K562 (cell line): ENCODE measurements at regions not wholly inside any gene's neighbourhood (a gene's known extent, or its start where the extent isn't known, plus 50 kb on each side); places are given as distances from the start of the nearest gene placed in this dataset.

Experiments
- ATAC-seq: fragments of 200-7000 bp; cut with Tn5 transposase; 3 replicates; pipeline ENCODE4 v1.9.1; 2020; ENCODE audit warnings: moderate library complexity
- BruUV-seq: library from RNA; stranded (reverse); fragments of 400-500 nt; replicated peaks from 2 replicates; lab custom pipeline; 2021; lab: Mats Ljungman, UMichigan
- CTCF ChIA-PET: fragments of 300-600 bp; formaldehyde crosslinking; extraction: SDS; loops from one replicate; lab custom pipeline; 2021; ENCODE audit warnings: low intra/inter-chr PET ratio; lab: Yijun Ruan, JAX
- POLR2A ChIA-PET: fragments of 300-600, 350-650 bp; sonication (Branson Sonifier 250); formaldehyde crosslinking; extraction: SDS; loops from one replicate; lab custom pipeline; 2021; ENCODE audit warnings: antibody characterized with exemption, inconsistent platforms; lab: Yijun Ruan, JAX
- DNase-seq, 4 experiments: peaks; one replicate each; pipeline versions ENCODE4 v3.0.0 to v3.0.0-alpha.2; 2011 to 2018; ENCODE audit warnings: low spot score in 3 of 4, mixed read lengths in 3 of 4; ENCODE audit errors: extremely low read depth in 1 of 4
- FAIRE-seq: peaks from 2 replicates; lab custom pipeline; 2011; peaks lifted over from hg19 to GRCh38; lab: Jason Lieb, UNC
- H2AFZ ChIP-seq: 2 replicates; pipeline ENCODE4 v1.6.0; 2011; ENCODE audit warnings: low read depth, low read length, control low read depth, inconsistent platforms
- H3K27ac ChIP-seq: fragments of 200-600 bp; 3 replicates; pipeline ENCODE4 v1.8.0; 2011; ENCODE audit warnings: low read depth, mild to moderate bottlenecking, control low read depth, inconsistent platforms, low read length, moderate library complexity, mixed read lengths; ENCODE audit errors: extremely low read depth
- H3K27me3 ChIP-seq, 2 experiments: fragments of 300-600 bp in 1 of 2; 2 replicates in 1 of 2; 3 replicates in 1 of 2; pipeline versions ENCODE4 v1.6.0 to v1.8.0; 2011; ENCODE audit warnings: inconsistent platforms in 2 of 2, low read length in 2 of 2, mild to moderate bottlenecking in 1 of 2, mixed read lengths in 1 of 2, moderate library complexity in 1 of 2; ENCODE audit not compliant: control insufficient read depth in 2 of 2, insufficient read depth in 2 of 2
- H3K36me3 ChIP-seq: fragments of 300-600 bp; 3 replicates; pipeline ENCODE4 v1.8.0; 2011; ENCODE audit warnings: mild to moderate bottlenecking, low read length, inconsistent platforms; ENCODE audit not compliant: control insufficient read depth, insufficient read depth
- H3K4me1 ChIP-seq, 2 experiments: fragments of 200-600 bp in 1 of 2; replicated peaks in 1 of 2; 2 replicates in 1 of 2; 3 replicates in 1 of 2; pipeline versions ENCODE4 v1.5.1 to v1.8.0; 2011; ENCODE audit warnings: inconsistent platforms in 2 of 2, low read length in 2 of 2, mild to moderate bottlenecking in 1 of 2, mixed read lengths in 1 of 2, moderate library complexity in 1 of 2; ENCODE audit not compliant: control insufficient read depth in 2 of 2, insufficient read depth in 2 of 2
- H3K4me2 ChIP-seq: 2 replicates; pipeline ENCODE4 v1.6.1; 2011; ENCODE audit warnings: low read length, control low read depth, inconsistent platforms, mixed read lengths; ENCODE audit not compliant: insufficient read depth
- H3K4me3 ChIP-seq: fragments of 200-600 bp; sonication (generic), shearing (Covaris generic); 2 replicates; pipeline ENCODE4 v1.5.1; 2016; ENCODE audit warnings: control low read depth, inconsistent platforms
- H3K79me2 ChIP-seq: fragments of 200-600 bp; 3 replicates; pipeline ENCODE4 v1.8.0; 2011; ENCODE audit warnings: low read length, inconsistent platforms; ENCODE audit not compliant: control insufficient read depth, insufficient read depth
- H3K9ac ChIP-seq, 2 experiments: 2 replicates each; pipeline versions ENCODE4 v1.6.0 to v1.6.1; 2011; ENCODE audit warnings: low read depth in 2 of 2, low read length in 2 of 2, control low read depth in 1 of 2, inconsistent platforms in 1 of 2, mild to moderate bottlenecking in 1 of 2, mixed read lengths in 1 of 2; ENCODE audit not compliant: insufficient read depth in 1 of 2
- H3K9me1 ChIP-seq: one replicate; pipeline ENCODE4 v1.6.0; 2011; ENCODE audit warnings: inconsistent platforms, mild to moderate bottlenecking, low read length, moderate library complexity; ENCODE audit not compliant: control insufficient read depth, insufficient read depth
- H3K9me3 ChIP-seq: replicated peaks from 2 replicates; pipeline ENCODE4 v1.5.1; 2011; ENCODE audit warnings: low read depth, low read length, inconsistent platforms; ENCODE audit not compliant: control insufficient read depth, insufficient read depth
- H4K20me1 ChIP-seq: replicated peaks from 2 replicates; pipeline ENCODE4 v1.6.1; 2011; ENCODE audit warnings: low read length, inconsistent platforms, mixed read lengths; ENCODE audit not compliant: control insufficient read depth, insufficient read depth
- CCAR2 ChIP-seq: fragments of 200-400 bp; formaldehyde crosslinking; IDR thresholded peaks from 2 replicates; pipeline ENCODE4 v1.6.1; 2017; ENCODE audit warnings: mild to moderate bottlenecking, low read depth, low read length
- CXXC5 ChIP-seq: fragments of 250-450 bp; sonication (Bioruptor Pico); IDR thresholded peaks from 2 replicates; pipeline ENCODE4 v1.8.0; 2022; ENCODE audit warnings: inconsistent platforms, mild to moderate bottlenecking, moderate library complexity
- ETV6 ChIP-seq, 3 experiments: fragments of 150-350 bp in 1 of 3; sonication (generic) in 1 of 3; formaldehyde crosslinking in 1 of 3; IDR thresholded peaks; 2 replicates each; pipeline versions ENCODE4 v1.6.1 to v1.8.0; 2014 to 2022; ENCODE audit warnings: borderline replicate concordance in 2 of 3, low read depth in 2 of 3, antibody characterized with exemption in 1 of 3, low read length in 1 of 3, mild to moderate bottlenecking in 1 of 3, missing genetic modification reagents in 1 of 3
- FOXP4 ChIP-seq: sonication (generic); formaldehyde crosslinking; IDR thresholded peaks from 2 replicates; pipeline ENCODE4 v1.8.0; 2022; ENCODE audit warnings: mild to moderate bottlenecking, missing genetic modification reagents, borderline replicate concordance
- GTF2B ChIP-seq: IDR thresholded peaks from 2 replicates; pipeline ENCODE4 v1.6.1; 2011; ENCODE audit not compliant: insufficient read length; ENCODE audit errors: extremely low read depth
- MYBL2 ChIP-seq, 2 experiments: fragments of 450-650 bp in 1 of 2; sonication (generic) in 1 of 2; formaldehyde crosslinking in 1 of 2; IDR thresholded peaks; 2 replicates each; pipeline versions ENCODE4 v1.6.1 to v1.8.1; 2017 to 2022; ENCODE audit warnings: borderline replicate concordance in 1 of 2, inconsistent platforms in 1 of 2, low read depth in 1 of 2, mild to moderate bottlenecking in 1 of 2, missing genetic modification reagents in 1 of 2, moderate library complexity in 1 of 2
- NR1H2 ChIP-seq: sonication (generic); formaldehyde crosslinking; IDR thresholded peaks from 2 replicates; pipeline ENCODE4 v1.4.0; 2020; ENCODE audit warnings: mild to moderate bottlenecking, missing genetic modification reagents
- PBX2 ChIP-seq, 2 experiments: IDR thresholded peaks in 1 of 2; conservative IDR thresholded peaks in 1 of 2; 2 replicates each; pipeline ENCODE4 v1.6.1; 2016; ENCODE audit warnings: low read depth in 2 of 2, mild to moderate bottlenecking in 1 of 2, missing compliant biosample characterization in 1 of 2, missing genetic modification characterization in 1 of 2, moderate library complexity in 1 of 2
- RBM34 ChIP-seq: fragments of 200-400 bp; formaldehyde crosslinking; IDR thresholded peaks from 2 replicates; pipeline ENCODE4 v1.6.1; 2018; ENCODE audit warnings: low read length, borderline replicate concordance; ENCODE audit not compliant: insufficient read depth
- ZBTB26 ChIP-seq: fragments of 450-650 bp; formaldehyde crosslinking; IDR thresholded peaks from 2 replicates; pipeline ENCODE4 v1.4.0; 2022; ENCODE audit warnings: missing genetic modification characterization
- ZBTB7A ChIP-seq: IDR thresholded peaks from 2 replicates; pipeline ENCODE4 v1.6.1; 2011; ENCODE audit warnings: low read depth, mild to moderate bottlenecking, low read length, moderate library complexity, borderline replicate concordance; ENCODE audit not compliant: control insufficient read depth
- WGBS: fragments of 100-300 bp; shearing (Covaris generic); methylation state at CpG from one replicate; pipeline ENCODE4 v1.1.6; 2016; ENCODE audit warnings: low coverage, mixed read lengths; ENCODE audit not compliant: insufficient coverage; ENCODE audit errors: missing lambda C conversion rate; 5-methylcytosine and 5-hydroxymethylcytosine counted together
- in situ Hi-C: fragments of 300-500 bp; cut with MboI; formaldehyde crosslinking; loops from 4 replicates; pipeline ENCODE4 v1.15.0; 2018; ENCODE audit warnings: inconsistent platforms, mixed read lengths
- intact Hi-C: fragments of 100-400 bp; cut with micrococcal nuclease; formaldehyde crosslinking; loops from 2 replicates; pipeline ENCODE4 v1.14.2; 2022

GRCh38 chrX:118879586-118879985 lies 56.0 kb downstream of the ZCCHC12 start (continued):
- no peak for TF ChIP-seq ETV6 (IDR thresholded peaks at IDR 0.05; ENCODE audit: borderline replicate concordance in 1 of 2, low read depth in 2 of 2, low read length in 1 of 2)
- TF ChIP-seq ETV6 (CRISPR knock-in tag; IDR thresholded peaks at IDR 0.05; ENCODE audit: borderline replicate concordance): no peak
- TF ChIP-seq MYBL2 (IDR thresholded peaks at IDR 0.05; ENCODE audit: low read depth): no peak
- no peak for TF ChIP-seq MYBL2 (CRISPR knock-in tag; IDR thresholded peaks at IDR 0.05; ENCODE audit: borderline replicate concordance)
- TF ChIP-seq CCAR2: no peak

GRCh38 chrX:118883994-118884393 lies 60.4 kb downstream of the ZCCHC12 start:
- H3K9ac ChIP-seq: no peak overlapping the region; a peak in 1 of 4 replicates
- TF ChIP-seq ZBTB26 (CRISPR knock-in tag): no peak
- TF ChIP-seq NR1H2 (CRISPR knock-in tag): no peak
- no peak for TF ChIP-seq RBM34
- no peak for TF ChIP-seq ZBTB7A
- TF ChIP-seq CXXC5: no peak
- TF ChIP-seq GTF2B: no peak
- no peak for TF ChIP-seq PBX2 (CRISPR knock-in tag; IDR thresholded peaks at IDR 0.05; ENCODE audit: low read depth)
- TF ChIP-seq PBX2 (tag; conservative IDR thresholded peaks at IDR 0.05; ENCODE audit: low read depth): no peak
- no peak for TF ChIP-seq FOXP4

More at GRCh38 chrX:118883994-118884393, 60.4 kb downstream of the ZCCHC12 start:
- Histone ChIP-seq H3K9me1 (no peaks in the 10 kb centered on the region), H3K4me1 (peaks cover 2% of the 10 kb centered on the region in 2 experiments; a peak in 2 of 5 replicates), H2AFZ (peak overlapping the region; percentile 79), H3K27me3 (peaks cover 0 to 2% of the 10 kb centered on the region in 2 experiments; a peak in 2 of 5 replicates), H3K36me3 (no peaks in the 10 kb centered on the region), H3K79me2 (no peaks in the 10 kb centered on the region; the same call in 1 of the 3 replicates), H4K20me1 (no peaks in the 10 kb centered on the region), H3K4me2 (peak overlapping the region; percentile 77), H3K4me3 (0 out of 2 replicates have a peak overlapping the region, but pooled peaks have one; percentile 38), H3K27ac (peak overlapping the region; percentile 48; the same call in 1 of the 3 replicates), H3K9me3 (no peaks in the 10 kb centered on the region)
- ATAC-seq (no peak), DNase-seq (peak in 2 of 4 experiments; percentile 9 to 19), FAIRE-seq (no peak)
- BruUV-seq: no TSS peak
- in situ Hi-C loops (no loop called here), intact Hi-C loops (no loop called here)
- WGBS: 7% methylated on average over 7 of the region's 7 CpGs
- POLR2A ChIA-PET: no interaction called here
- CTCF ChIA-PET: no interaction called here
